ENCODE measurements at regions not wholly inside any gene's neighbourhood (a gene's known extent, or its start where the extent isn't known, plus 50 kb on each side); places are given as distances from the start of the nearest gene placed in this dataset.

GRCh38 chr9:29656641-29657406 lies 2083.5 kb upstream of the C9orf72 start:
- Histone ChIP-seq H3K36me3 (ENCODE audit: insufficient read depth, low read length) (no peaks in the 10 kb centered on the region), H3K4me1 (ENCODE audit: insufficient read depth, low read length) (no peaks in the 10 kb centered on the region), H3K9me3 (ENCODE audit: control insufficient read depth, insufficient read depth, low read length) (no peaks in the 10 kb centered on the region), H3K9ac (ENCODE audit: low read depth, low read length) (no peak overlapping the region)

DNA sequence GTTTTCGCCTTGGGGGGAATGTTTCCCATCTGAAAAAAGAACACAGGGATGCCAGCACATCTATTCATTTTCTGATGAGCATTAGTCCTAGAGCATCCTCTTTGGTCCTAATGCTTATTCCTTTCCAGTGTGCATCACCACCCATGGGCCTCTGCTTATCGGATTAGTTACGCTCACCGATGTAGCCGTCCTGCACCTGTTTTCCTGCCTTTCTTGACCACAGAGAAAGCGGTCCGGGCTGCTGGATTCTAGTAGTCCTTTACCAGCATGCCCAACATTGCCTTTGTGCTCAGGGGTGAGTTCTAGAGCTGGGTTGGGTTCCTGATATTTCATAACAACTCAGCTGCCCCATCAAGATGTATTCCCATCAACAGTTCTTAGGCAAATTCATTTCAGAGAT lies 2084.5 kb upstream of the C9orf72 start:
- no peaks in the 10 kb centered on the region for H3K4me1 ChIP-seq (ENCODE audit: insufficient read depth, low read length)
- H3K9me3 ChIP-seq (ENCODE audit: control insufficient read depth, insufficient read depth, low read length) = no peaks in the 10 kb centered on the region
- no peak overlapping the region for H3K9ac ChIP-seq (ENCODE audit: low read depth, low read length)
- no peaks in the 10 kb centered on the region for H3K36me3 ChIP-seq (ENCODE audit: insufficient read depth, low read length)

DNA sequence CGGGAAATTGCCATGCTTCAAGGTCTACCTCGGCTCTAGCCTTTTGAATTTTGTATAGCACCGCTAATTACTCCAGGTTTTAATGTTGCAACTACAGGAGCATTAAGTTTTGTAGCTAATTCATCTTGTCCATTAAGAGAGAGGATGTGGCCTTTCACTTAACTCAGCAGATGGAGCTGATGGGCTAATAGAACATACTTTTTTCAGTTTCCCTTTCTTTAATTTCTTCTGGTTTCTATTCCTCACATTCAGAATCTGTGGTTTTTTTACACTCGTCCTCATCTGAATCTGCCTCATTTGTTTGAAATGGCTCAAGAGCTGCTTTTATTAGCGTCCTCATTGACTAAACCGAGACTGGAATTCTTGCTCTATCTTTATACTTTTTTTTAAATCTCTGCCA lies 2085.7 kb upstream of the C9orf72 start:
- no peaks in the 10 kb centered on the region for H3K36me3 ChIP-seq (ENCODE audit: insufficient read depth, low read length)
- no peaks in the 10 kb centered on the region for H3K9me3 ChIP-seq (ENCODE audit: control insufficient read depth, insufficient read depth, low read length)
- no peaks in the 10 kb centered on the region for H3K4me1 ChIP-seq (ENCODE audit: insufficient read depth, low read length)

GRCh38 chr9:29659736-29660135 lies 2086.5 kb upstream of the C9orf72 start:
- no peak overlapping the region for H3K9ac ChIP-seq (ENCODE audit: low read depth, low read length)
- H3K9me3 ChIP-seq (ENCODE audit: control insufficient read depth, insufficient read depth, low read length) = no peaks in the 10 kb centered on the region
- no peaks in the 10 kb centered on the region for H3K36me3 ChIP-seq (ENCODE audit: insufficient read depth, low read length)
- no peaks in the 10 kb centered on the region for H3K4me1 ChIP-seq (ENCODE audit: insufficient read depth, low read length)

More for the DNA sequence above, 2085.7 kb upstream of the C9orf72 start:
- no peak overlapping the region for H3K9ac ChIP-seq (ENCODE audit: low read depth, low read length)

GRCh38 chr9:29668732-29669131 lies 2095.5 kb upstream of the C9orf72 start:
- H3K36me3 ChIP-seq (ENCODE audit: insufficient read depth, low read length) = no peaks in the 10 kb centered on the region
- no peaks in the 10 kb centered on the region for H3K9me3 ChIP-seq (ENCODE audit: control insufficient read depth, insufficient read depth, low read length)
- no peak overlapping the region for H3K9ac ChIP-seq (ENCODE audit: low read depth, low read length)
- H3K4me1 ChIP-seq (ENCODE audit: insufficient read depth, low read length) = no peaks in the 10 kb centered on the region

GRCh38 chr9:29669613-29670012 lies 2096.3 kb upstream of the C9orf72 start:
- Histone ChIP-seq H3K36me3 (ENCODE audit: insufficient read depth, low read length) (no peaks in the 10 kb centered on the region), H3K9ac (ENCODE audit: low read depth, low read length) (no peak overlapping the region), H3K9me3 (ENCODE audit: control insufficient read depth, insufficient read depth, low read length) (no peaks in the 10 kb centered on the region), H3K4me1 (ENCODE audit: insufficient read depth, low read length) (no peaks in the 10 kb centered on the region)

DNA sequence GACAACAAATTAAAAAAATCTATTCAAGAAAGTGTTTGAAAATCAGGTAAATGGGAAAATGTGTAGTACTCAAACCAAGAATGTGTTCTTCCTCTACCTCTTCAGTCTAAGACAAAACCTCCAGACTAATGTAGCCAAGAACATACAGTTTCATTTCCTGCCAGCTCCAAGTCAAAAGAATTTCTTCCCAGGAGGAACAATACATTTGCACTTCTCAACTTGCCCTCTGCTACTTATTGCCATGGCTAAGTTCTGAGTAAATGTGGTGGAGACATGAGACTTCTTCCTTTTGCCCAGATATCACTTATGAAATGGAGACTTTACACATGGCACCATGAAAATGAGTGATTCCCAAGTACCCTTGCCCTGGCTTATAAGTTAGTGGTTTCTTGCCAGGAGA lies 2112.2 kb upstream of the C9orf72 start:
- Histone ChIP-seq H3K4me1 (ENCODE audit: insufficient read depth, low read length) (no peaks in the 10 kb centered on the region), H3K9ac (ENCODE audit: low read depth, low read length) (no peak overlapping the region), H3K36me3 (ENCODE audit: insufficient read depth, low read length) (no peaks in the 10 kb centered on the region), H3K9me3 (ENCODE audit: control insufficient read depth, insufficient read depth, low read length) (no peaks in the 10 kb centered on the region)

DNA sequence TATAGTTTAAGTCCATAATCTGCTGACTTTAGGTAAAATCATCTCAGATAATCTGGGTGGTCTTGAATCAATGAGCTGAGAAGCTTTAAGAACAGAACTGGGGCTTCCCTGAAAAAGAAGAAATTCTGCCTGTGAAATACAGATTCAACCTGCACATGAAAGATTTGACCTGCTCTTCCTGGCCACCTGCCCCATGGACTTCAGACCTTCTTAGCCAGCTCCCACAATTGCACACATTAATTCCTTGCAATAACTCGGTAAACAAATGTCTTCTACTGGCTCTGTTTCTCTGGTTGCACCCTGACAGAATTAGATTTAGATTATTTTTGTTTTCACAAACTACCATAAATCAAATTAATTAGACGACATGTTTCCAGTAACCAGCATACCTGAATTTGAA lies 2117.9 kb upstream of the C9orf72 start:
- Histone ChIP-seq H3K9me3 (ENCODE audit: control insufficient read depth, insufficient read depth, low read length) (no peaks in the 10 kb centered on the region), H3K9ac (ENCODE audit: low read depth, low read length) (no peak overlapping the region), H3K4me1 (ENCODE audit: insufficient read depth, low read length) (no peaks in the 10 kb centered on the region), H3K36me3 (ENCODE audit: insufficient read depth, low read length) (no peaks in the 10 kb centered on the region)

DNA sequence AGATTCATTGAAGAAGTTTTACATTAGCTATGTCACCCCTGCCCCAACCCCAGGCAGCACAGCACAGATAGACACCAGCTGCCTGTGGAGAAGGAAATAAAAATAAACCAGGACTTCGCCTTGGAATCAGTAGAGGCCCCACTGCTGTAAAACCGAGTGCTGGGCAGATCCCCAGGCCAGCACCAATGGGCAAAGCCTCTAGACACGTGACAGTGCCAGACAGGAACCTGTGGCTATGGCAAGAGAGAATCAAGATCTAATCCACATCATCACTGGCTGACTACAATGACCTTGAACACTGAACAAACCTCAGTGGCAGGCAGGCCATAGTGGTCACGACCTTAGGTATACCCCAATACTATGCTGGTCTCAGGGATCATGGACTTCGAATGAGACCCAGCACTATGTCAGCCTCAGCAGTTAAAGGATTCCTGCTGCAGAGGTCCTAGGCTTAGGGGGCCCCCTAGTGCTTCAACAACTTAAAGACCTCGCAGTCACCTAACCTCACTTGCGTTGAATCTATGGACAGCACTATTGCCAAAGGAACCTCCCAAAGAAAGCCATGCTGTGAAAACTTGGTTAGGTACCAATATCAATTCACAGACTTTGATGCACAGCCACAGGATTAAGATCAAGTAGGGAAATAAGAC lies 2118.6 kb upstream of the C9orf72 start:
- Histone ChIP-seq H3K9me3 (ENCODE audit: control insufficient read depth, insufficient read depth, low read length) (no peaks in the 10 kb centered on the region), H3K36me3 (ENCODE audit: insufficient read depth, low read length) (no peaks in the 10 kb centered on the region), H3K4me1 (ENCODE audit: insufficient read depth, low read length) (no peaks in the 10 kb centered on the region), H3K9ac (ENCODE audit: low read depth, low read length) (no peak overlapping the region)

- Histone ChIP-seq H3K36me3 (ENCODE audit: insufficient read depth, low read length) (no peaks in the 10 kb centered on the region), H3K9me3 (ENCODE audit: control insufficient read depth, insufficient read depth, low read length) (no peaks in the 10 kb centered on the region), H3K4me1 (ENCODE audit: insufficient read depth, low read length) (no peaks in the 10 kb centered on the region), H3K9ac (ENCODE audit: low read depth, low read length) (no peak overlapping the region)
Measured at GRCh38 chr9:29697011-29697410, 2123.7 kb upstream of the C9orf72 start.

- Histone ChIP-seq H3K36me3 (ENCODE audit: insufficient read depth, low read length) (no peaks in the 10 kb centered on the region), H3K9ac (ENCODE audit: low read depth, low read length) (no peak overlapping the region), H3K9me3 (ENCODE audit: control insufficient read depth, insufficient read depth, low read length) (no peaks in the 10 kb centered on the region), H3K4me1 (ENCODE audit: insufficient read depth, low read length) (no peaks in the 10 kb centered on the region)
Measured at GRCh38 chr9:29701559-29701958, 2128.3 kb upstream of the C9orf72 start.

- Histone ChIP-seq H3K9ac (ENCODE audit: low read depth, low read length) (no peak overlapping the region), H3K9me3 (ENCODE audit: control insufficient read depth, insufficient read depth, low read length) (no peaks in the 10 kb centered on the region), H3K36me3 (ENCODE audit: insufficient read depth, low read length) (no peaks in the 10 kb centered on the region), H3K4me1 (ENCODE audit: insufficient read depth, low read length) (no peaks in the 10 kb centered on the region)
Measured at GRCh38 chr9:29701971-29702370, 2128.7 kb upstream of the C9orf72 start.

- Histone ChIP-seq H3K9me3 (ENCODE audit: control insufficient read depth, insufficient read depth, low read length) (no peaks in the 10 kb centered on the region), H3K4me1 (ENCODE audit: insufficient read depth, low read length) (0 out of 2 replicates have a peak, but pooled peaks cover 4% of the 10 kb centered on the region), H3K36me3 (ENCODE audit: insufficient read depth, low read length) (no peaks in the 10 kb centered on the region), H3K9ac (ENCODE audit: low read depth, low read length) (no peak overlapping the region)
Measured at GRCh38 chr9:29714860-29715259, 2141.6 kb upstream of the C9orf72 start.

DNA sequence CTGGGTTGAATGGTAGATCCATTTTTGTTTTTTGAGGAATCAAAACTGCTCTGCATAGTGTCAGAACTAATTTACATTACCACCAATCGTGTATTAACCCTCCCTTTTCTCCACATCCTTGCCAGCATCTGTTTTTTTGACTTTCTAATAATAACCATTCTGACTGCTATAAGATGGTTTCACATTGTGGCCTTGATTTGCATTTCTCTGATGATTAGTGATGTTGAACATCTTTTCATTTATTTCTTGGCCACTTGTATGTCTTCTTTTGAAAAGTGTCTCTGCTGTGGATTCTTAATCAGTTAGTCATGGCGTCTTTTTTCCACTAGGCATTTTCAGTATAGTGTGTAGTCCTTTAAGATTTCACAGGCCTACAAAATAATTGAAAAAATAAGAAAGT lies 2144.3 kb upstream of the C9orf72 start:
- Histone ChIP-seq H3K9ac (ENCODE audit: low read depth, low read length) (no peak overlapping the region), H3K4me1 (ENCODE audit: insufficient read depth, low read length) (0 out of 2 replicates have a peak, but pooled peaks cover 4% of the 10 kb centered on the region), H3K9me3 (ENCODE audit: control insufficient read depth, insufficient read depth, low read length) (no peaks in the 10 kb centered on the region), H3K36me3 (ENCODE audit: insufficient read depth, low read length) (no peaks in the 10 kb centered on the region)

- no peak overlapping the region for H3K9ac ChIP-seq (ENCODE audit: low read depth, low read length)
- no peaks in the 10 kb centered on the region for H3K4me1 ChIP-seq (ENCODE audit: insufficient read depth, low read length)
- H3K9me3 ChIP-seq (ENCODE audit: control insufficient read depth, insufficient read depth, low read length) = no peaks in the 10 kb centered on the region
- no peaks in the 10 kb centered on the region for H3K36me3 ChIP-seq (ENCODE audit: insufficient read depth, low read length)
Measured at GRCh38 chr9:29730163-29730562, 2156.9 kb upstream of the C9orf72 start.
